RWPE2 (cell line): ENCODE measurements at regions not wholly inside any gene's neighbourhood (a gene's known extent, or its start where the extent isn't known, plus 50 kb on each side); places are given as distances from the start of the nearest gene placed in this dataset.

ENCODE experiments used
- ATAC-seq: fragments of 200-7000 bp; cut with Tn5 transposase; 3 replicates; pipeline ENCODE4 v1.9.1; 2021; ENCODE audit warnings: low read depth
- DNase-seq: peaks from one replicate; pipeline ENCODE4 v3.0.0-alpha.2; 2020; ENCODE audit warnings: low spot score
- H3K27ac ChIP-seq: fragments of 450-650 bp; 2 replicates; pipeline ENCODE4 v1.5.1; 2017; ENCODE audit warnings: mild to moderate bottlenecking; ENCODE audit not compliant: poor library complexity, severe bottlenecking
- H3K27me3 ChIP-seq: fragments of 250-450 bp; sonication (Bioruptor Pico); 2 replicates; pipeline ENCODE4 v1.5.1; 2021; ENCODE audit warnings: mild to moderate bottlenecking, moderate library complexity; ENCODE audit not compliant: insufficient read depth, poor library complexity, severe bottlenecking
- H3K36me3 ChIP-seq: fragments of 250-450 bp; sonication (Bioruptor Pico); 2 replicates; pipeline ENCODE4 v1.5.1; 2020; ENCODE audit warnings: low read depth, mild to moderate bottlenecking, moderate library complexity
- H3K4me1 ChIP-seq: fragments of 250-450 bp; sonication (Bioruptor Pico); 2 replicates; pipeline ENCODE4 v1.5.1; 2021; ENCODE audit warnings: mild to moderate bottlenecking, moderate library complexity; ENCODE audit not compliant: insufficient read depth, poor library complexity, severe bottlenecking
- H3K4me3 ChIP-seq: fragments of 250-450 bp; sonication (Bioruptor Pico); 2 replicates; pipeline ENCODE4 v1.5.1; 2021; ENCODE audit warnings: mild to moderate bottlenecking, moderate library complexity; ENCODE audit not compliant: severe bottlenecking
- H3K9me3 ChIP-seq: fragments of 250-450 bp; sonication (Bioruptor Pico); 2 replicates; pipeline ENCODE4 v1.5.1; 2021; ENCODE audit warnings: mild to moderate bottlenecking, moderate library complexity; ENCODE audit not compliant: severe bottlenecking
- TF ChIP-seq, protein P1 (sequence below): fragments of 450-650 bp; IDR thresholded peaks from one replicate; pipeline ENCODE4 v1.5.1; 2017; ENCODE audit warnings: mild to moderate bottlenecking, moderate library complexity; ENCODE audit not compliant: poor library complexity, severe bottlenecking

DNA sequence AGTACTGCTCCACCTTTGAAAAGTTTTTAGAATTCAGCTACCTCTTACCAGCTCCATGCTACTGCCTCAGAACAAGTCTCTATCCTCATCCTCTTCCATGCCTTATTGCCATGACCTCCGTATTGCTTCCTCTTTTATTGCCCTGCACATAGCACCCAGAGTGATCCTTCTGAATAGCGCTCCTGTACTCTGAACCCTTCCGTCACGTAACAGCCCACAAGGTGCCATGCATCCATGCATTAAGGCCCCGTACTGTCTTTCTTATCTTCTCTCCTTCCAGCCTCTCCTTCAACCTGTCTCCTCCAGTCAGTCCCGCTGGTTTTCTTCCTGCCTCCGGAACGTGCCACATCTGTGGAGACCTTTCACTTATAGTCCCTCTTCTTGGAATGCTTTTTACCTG lies 273.3 kb upstream of the SEMA6A start:
- no peaks in the 10 kb centered on the region for H3K36me3 ChIP-seq
- H3K4me1 ChIP-seq, result no peaks in the 10 kb centered on the region
- no peak for DNase-seq
- ATAC-seq, result no peak
- H3K27ac ChIP-seq, result no peak overlapping the region
- H3K27me3 ChIP-seq, result peaks cover 3% of the 10 kb centered on the region
- H3K4me3 ChIP-seq, result no peak overlapping the region
- H3K9me3 ChIP-seq, result no peaks in the 10 kb centered on the region
- TF ChIP-seq, protein P1, sequence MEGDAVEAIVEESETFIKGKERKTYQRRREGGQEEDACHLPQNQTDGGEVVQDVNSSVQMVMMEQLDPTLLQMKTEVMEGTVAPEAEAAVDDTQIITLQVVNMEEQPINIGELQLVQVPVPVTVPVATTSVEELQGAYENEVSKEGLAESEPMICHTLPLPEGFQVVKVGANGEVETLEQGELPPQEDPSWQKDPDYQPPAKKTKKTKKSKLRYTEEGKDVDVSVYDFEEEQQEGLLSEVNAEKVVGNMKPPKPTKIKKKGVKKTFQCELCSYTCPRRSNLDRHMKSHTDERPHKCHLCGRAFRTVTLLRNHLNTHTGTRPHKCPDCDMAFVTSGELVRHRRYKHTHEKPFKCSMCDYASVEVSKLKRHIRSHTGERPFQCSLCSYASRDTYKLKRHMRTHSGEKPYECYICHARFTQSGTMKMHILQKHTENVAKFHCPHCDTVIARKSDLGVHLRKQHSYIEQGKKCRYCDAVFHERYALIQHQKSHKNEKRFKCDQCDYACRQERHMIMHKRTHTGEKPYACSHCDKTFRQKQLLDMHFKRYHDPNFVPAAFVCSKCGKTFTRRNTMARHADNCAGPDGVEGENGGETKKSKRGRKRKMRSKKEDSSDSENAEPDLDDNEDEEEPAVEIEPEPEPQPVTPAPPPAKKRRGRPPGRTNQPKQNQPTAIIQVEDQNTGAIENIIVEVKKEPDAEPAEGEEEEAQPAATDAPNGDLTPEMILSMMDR, result no peak

DNA sequence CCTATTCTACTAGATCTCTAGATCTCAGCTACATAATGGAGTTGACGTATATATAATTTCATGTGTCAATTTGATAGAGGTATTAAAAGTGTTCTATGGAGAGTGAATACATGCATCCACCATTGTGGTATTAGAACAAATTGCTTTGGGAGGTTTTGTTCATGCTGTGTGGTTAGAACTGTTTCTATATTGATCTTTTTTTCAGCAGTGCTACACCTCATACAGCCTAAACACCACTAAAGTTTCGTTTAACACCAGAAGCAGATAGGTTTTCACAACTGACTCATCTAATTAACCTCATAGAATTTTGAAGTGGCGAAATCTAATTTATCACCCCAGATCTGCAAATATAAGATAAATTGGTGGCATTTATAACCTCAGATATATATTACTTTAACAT lies 269.4 kb upstream of the SEMA6A start:
- Histone ChIP-seq H3K36me3 (no peaks in the 10 kb centered on the region), H3K27ac (no peak overlapping the region), H3K9me3 (no peaks in the 10 kb centered on the region), H3K4me3 (no peak overlapping the region), H3K4me1 (no peaks in the 10 kb centered on the region), H3K27me3 (peaks cover 3% of the 10 kb centered on the region)
- no peak for DNase-seq
- TF ChIP-seq, protein P1, result no peak
- ATAC-seq, result no peak

- no peak overlapping the region for H3K4me3 ChIP-seq
- H3K27ac ChIP-seq, result no peak overlapping the region
- TF ChIP-seq, protein P1, result no peak
- no peaks in the 10 kb centered on the region for H3K4me1 ChIP-seq
- ATAC-seq (no peak), DNase-seq (no peak)
- H3K9me3 ChIP-seq, result no peaks in the 10 kb centered on the region
- H3K36me3 ChIP-seq, result no peaks in the 10 kb centered on the region
- no peaks in the 10 kb centered on the region for H3K27me3 ChIP-seq
Measured at GRCh38 chr5:116842514-116842961, 267.9 kb upstream of the SEMA6A start.

GRCh38 chr5:116841734-116842133 lies 267.1 kb upstream of the SEMA6A start:
- no peaks in the 10 kb centered on the region for H3K4me1 ChIP-seq
- ATAC-seq, result no peak
- no peak overlapping the region for H3K4me3 ChIP-seq
- H3K36me3 ChIP-seq, result no peaks in the 10 kb centered on the region
- no peak overlapping the region for H3K27ac ChIP-seq
- DNase-seq, result no peak
- no peaks in the 10 kb centered on the region for H3K9me3 ChIP-seq
- TF ChIP-seq, protein P1, result no peak
- H3K27me3 ChIP-seq, result no peaks in the 10 kb centered on the region

- ATAC-seq (no peak), DNase-seq (no peak)
- Histone ChIP-seq H3K4me1 (no peaks in the 10 kb centered on the region), H3K9me3 (no peaks in the 10 kb centered on the region), H3K4me3 (no peak overlapping the region), H3K27ac (no peak overlapping the region), H3K27me3 (peaks cover 2% of the 10 kb centered on the region), H3K36me3 (no peaks in the 10 kb centered on the region)
- TF ChIP-seq, protein P1, result no peak
Measured at GRCh38 chr5:116838011-116838536, 263.5 kb upstream of the SEMA6A start.
